ENCODE measurements at regions not wholly inside any gene's neighbourhood (a gene's known extent, or its start where the extent isn't known, plus 50 kb on each side); places are given as distances from the start of the nearest gene placed in this dataset.
A peak's percentile ranks its signal among the peaks of the same experiment; 100 is the strongest.
"Not testable (repeated sequence)": the region's sequence is repeated elsewhere in the genome, so short reads cannot be mapped to it uniquely, and the experiment has no call there.

- DNase-seq, H3K36me3 Mint-ChIP-seq, ATAC-seq, H3K27ac Mint-ChIP-seq, H3K4me3 Mint-ChIP-seq, POLR2A ChIA-PET, H3K4me1 Mint-ChIP-seq: not testable (repeated sequence)
- Mint-ChIP-seq H3K27me3 (peaks cover 3 to 17% (median 4%) of the 10 kb centered on the region in 5 donors), H3K9me3 (peaks cover 0 to 36% (median 12%) of the 10 kb centered on the region in 9 donors)
Measured at GRCh38 chr4:75280461-75280860, 233.7 kb downstream of the RCHY1 start.

DNA sequence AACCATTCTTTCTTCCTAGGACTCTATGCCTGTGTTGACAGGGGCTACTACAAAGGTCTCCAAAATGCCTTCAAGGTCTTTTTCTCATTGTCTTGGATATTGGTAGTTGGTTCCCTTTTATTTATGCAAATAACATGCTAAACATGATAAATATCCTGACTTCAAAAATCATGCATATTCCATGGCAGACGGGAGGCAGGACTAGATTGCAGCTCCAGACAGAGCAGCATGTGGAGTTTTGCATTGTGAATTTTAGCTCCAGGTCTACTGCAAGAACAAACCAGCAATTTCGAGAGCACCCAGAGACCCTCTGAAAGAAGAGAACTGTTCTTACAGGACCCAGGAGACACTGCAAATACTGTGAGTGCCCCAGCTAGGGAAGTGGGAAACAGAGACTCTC lies 254.9 kb downstream of the RCHY1 start:
- peak overlapping the region in 1 of 10 donors; percentile 1 for H3K27ac Mint-ChIP-seq

DNA sequence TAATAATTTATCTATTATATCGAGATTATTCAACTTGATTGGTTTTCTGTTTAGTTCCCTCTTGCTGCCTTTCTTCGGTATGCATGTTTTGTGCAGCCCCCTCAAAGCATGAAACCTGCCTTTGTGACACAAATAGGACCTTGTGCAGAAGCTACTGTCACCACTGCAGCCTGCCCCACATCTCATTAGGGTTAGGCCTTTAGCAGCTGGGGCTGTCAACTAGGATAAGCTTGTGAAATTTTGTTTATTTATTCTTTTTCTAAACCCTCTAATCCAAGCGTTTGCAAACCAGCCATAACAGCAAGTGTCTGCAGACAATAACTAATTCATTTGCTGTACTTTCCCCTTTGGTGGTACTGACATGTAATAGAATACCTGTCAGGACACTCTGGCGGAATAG lies 258.9 kb downstream of the RCHY1 start:
- H3K4me3 Mint-ChIP-seq, result no peak overlapping the region
- POLR2A ChIA-PET, result no interaction called here

More for the DNA sequence above, 254.9 kb downstream of the RCHY1 start:
- no peaks in the 10 kb centered on the region for H3K4me1 Mint-ChIP-seq
- POLR2A ChIA-PET, result no interaction called here
- ATAC-seq (no peak), DNase-seq (no peak)
- peaks cover 0 to 15% (median 5%) of the 10 kb centered on the region in 5 donors for H3K27me3 Mint-ChIP-seq
- no peak overlapping the region for H3K4me3 Mint-ChIP-seq
- H3K36me3 Mint-ChIP-seq, result no peaks in the 10 kb centered on the region
- peaks cover 0 to 7% (median 0%) of the 10 kb centered on the region in 9 donors for H3K9me3 Mint-ChIP-seq

GRCh38 chr4:75254745-75255144 lies 259.5 kb downstream of the RCHY1 start:
- Mint-ChIP-seq H3K4me3 (peak overlapping the region in 1 of 10 donors; percentile 23), H3K27ac (no peak overlapping the region), H3K4me1 (peaks cover 0 to 3% (median 0%) of the 10 kb centered on the region in 4 donors), H3K9me3 (peaks cover 0 to 11% (median 4%) of the 10 kb centered on the region in 9 donors), H3K36me3 (peaks cover 0 to 6% (median 0%) of the 10 kb centered on the region in 3 donors), H3K27me3 (peaks cover 0 to 15% (median 5%) of the 10 kb centered on the region in 5 donors)
- DNase-seq (no peak), ATAC-seq (no peak)
- POLR2A ChIA-PET, result no interaction called here

More for the DNA sequence above, 258.9 kb downstream of the RCHY1 start:
- H3K36me3 Mint-ChIP-seq, result peaks cover 0 to 6% (median 0%) of the 10 kb centered on the region in 3 donors
- no peak overlapping the region for H3K27ac Mint-ChIP-seq
- H3K4me1 Mint-ChIP-seq, result peaks cover 0 to 3% (median 0%) of the 10 kb centered on the region in 4 donors
- DNase-seq (no peak), ATAC-seq (no peak)
- H3K9me3 Mint-ChIP-seq, result peaks cover 0 to 11% (median 4%) of the 10 kb centered on the region in 9 donors
- H3K27me3 Mint-ChIP-seq, result peaks cover 0 to 15% (median 5%) of the 10 kb centered on the region in 5 donors

DNA sequence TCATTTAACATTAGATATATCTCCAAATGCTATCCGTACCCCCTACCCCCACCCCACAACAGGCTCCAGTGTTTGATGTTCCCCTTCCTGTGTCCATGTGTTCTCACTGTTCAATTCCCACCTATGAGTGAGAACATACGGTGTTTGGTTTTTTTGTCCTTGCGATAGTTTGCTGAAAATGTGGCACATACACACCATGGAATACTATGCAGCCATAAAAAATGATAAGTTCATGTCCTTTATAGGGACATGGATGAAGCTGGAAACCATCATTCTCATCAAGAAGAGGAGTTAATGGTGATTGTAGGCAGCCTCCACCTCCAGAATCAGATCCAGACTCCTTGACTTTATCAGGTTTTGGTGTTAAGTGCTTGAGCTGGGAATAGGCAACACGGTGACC lies 261.1 kb downstream of the RCHY1 start:
- H3K4me3 Mint-ChIP-seq, H3K27ac Mint-ChIP-seq, H3K4me1 Mint-ChIP-seq, DNase-seq, ATAC-seq, H3K36me3 Mint-ChIP-seq, POLR2A ChIA-PET: not testable (repeated sequence)
- Mint-ChIP-seq H3K9me3 (peaks cover 0 to 11% (median 4%) of the 10 kb centered on the region in 9 donors), H3K27me3 (peaks cover 0 to 12% (median 2%) of the 10 kb centered on the region in 5 donors)

GRCh38 chr4:75251547-75251946 lies 262.7 kb downstream of the RCHY1 start:
- Mint-ChIP-seq H3K27ac (no peak overlapping the region), H3K4me3 (no peak overlapping the region), H3K27me3 (peaks cover 0 to 4% (median 1%) of the 10 kb centered on the region in 5 donors), H3K36me3 (peaks cover 0 to 6% (median 0%) of the 10 kb centered on the region in 3 donors), H3K9me3 (peaks cover 0 to 11% (median 4%) of the 10 kb centered on the region in 9 donors), H3K4me1 (peaks cover 0 to 3% (median 0%) of the 10 kb centered on the region in 4 donors)
- POLR2A ChIA-PET, result no interaction called here
- ATAC-seq, result no peak
- no peak for DNase-seq

DNA sequence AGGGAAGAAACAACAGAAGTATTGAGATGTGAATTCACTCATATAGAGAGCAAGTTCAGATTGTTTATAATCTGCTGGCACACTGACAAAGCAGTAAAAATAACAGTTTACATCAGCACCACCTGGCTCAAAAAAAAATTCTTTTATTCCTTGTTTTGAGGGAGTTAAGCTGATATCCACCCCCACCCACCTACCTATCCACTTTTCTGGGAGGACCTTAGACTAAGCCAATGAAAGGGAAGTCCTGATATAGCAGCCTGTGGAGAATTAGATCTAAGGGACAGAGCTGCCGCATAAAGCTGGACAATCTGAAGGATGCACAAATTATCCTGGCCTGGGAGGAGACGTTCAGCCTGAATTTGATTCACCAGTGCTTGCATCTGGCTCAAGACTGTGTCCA lies 264.5 kb downstream of the RCHY1 start:
- Mint-ChIP-seq H3K9me3 (peaks cover 0 to 11% (median 4%) of the 10 kb centered on the region in 9 donors), H3K4me1 (peaks cover 0 to 3% (median 0%) of the 10 kb centered on the region in 4 donors), H3K36me3 (peaks cover 0 to 6% (median 0%) of the 10 kb centered on the region in 3 donors), H3K27ac (no peak overlapping the region), H3K4me3 (no peak overlapping the region), H3K27me3 (peaks cover 0 to 4% (median 0%) of the 10 kb centered on the region in 5 donors)
- DNase-seq (no peak), ATAC-seq (no peak)
- POLR2A ChIA-PET, result no interaction called here

GRCh38 chr4:75248770-75249407 lies 265.3 kb downstream of the RCHY1 start:
- POLR2A ChIA-PET, result no interaction called here
- Mint-ChIP-seq H3K27ac (no peak overlapping the region), H3K36me3 (peaks cover 0 to 6% (median 0%) of the 10 kb centered on the region in 3 donors), H3K9me3 (peaks cover 0 to 10% (median 4%) of the 10 kb centered on the region in 9 donors), H3K4me3 (no peak overlapping the region), H3K27me3 (peaks cover 0 to 4% (median 0%) of the 10 kb centered on the region in 5 donors), H3K4me1 (peaks cover 0 to 3% (median 0%) of the 10 kb centered on the region in 4 donors)
- no peak for ATAC-seq
- no peak for DNase-seq

- no peak for DNase-seq
- POLR2A ChIA-PET, result no interaction called here
- Mint-ChIP-seq H3K27ac (no peak overlapping the region), H3K9me3 (peaks cover 0 to 2% (median 0%) of the 10 kb centered on the region in 9 donors), H3K36me3 (no peaks in the 10 kb centered on the region), H3K27me3 (no peaks in the 10 kb centered on the region), H3K4me3 (no peak overlapping the region), H3K4me1 (no peaks in the 10 kb centered on the region)
- no peak for ATAC-seq
Measured at GRCh38 chr4:75244325-75244724, 269.9 kb downstream of the RCHY1 start.

- no peak for DNase-seq
- H3K27ac Mint-ChIP-seq, result no peak overlapping the region
- no peaks in the 10 kb centered on the region for H3K36me3 Mint-ChIP-seq
- POLR2A ChIA-PET, result no interaction called here
- H3K9me3 Mint-ChIP-seq, result peaks cover 0 to 8% (median 3%) of the 10 kb centered on the region in 9 donors
- H3K27me3 Mint-ChIP-seq, result no peaks in the 10 kb centered on the region
- H3K4me3 Mint-ChIP-seq, result no peak overlapping the region
- no peak for ATAC-seq
- no peaks in the 10 kb centered on the region for H3K4me1 Mint-ChIP-seq
Measured at GRCh38 chr4:75243570-75243969, 270.6 kb downstream of the RCHY1 start.

- POLR2A ChIA-PET, result no interaction called here
- DNase-seq (no peak), ATAC-seq (no peak)
- H3K27me3 Mint-ChIP-seq, result peaks cover 0 to 6% (median 0%) of the 10 kb centered on the region in 5 donors
- no peak overlapping the region for H3K27ac Mint-ChIP-seq
- H3K9me3 Mint-ChIP-seq, result peaks cover 0 to 8% (median 3%) of the 10 kb centered on the region in 9 donors
- H3K4me1 Mint-ChIP-seq, result no peaks in the 10 kb centered on the region
- no peak overlapping the region for H3K4me3 Mint-ChIP-seq
- no peaks in the 10 kb centered on the region for H3K36me3 Mint-ChIP-seq
Measured at GRCh38 chr4:75235359-75235951, 278.7 kb downstream of the RCHY1 start.

DNA sequence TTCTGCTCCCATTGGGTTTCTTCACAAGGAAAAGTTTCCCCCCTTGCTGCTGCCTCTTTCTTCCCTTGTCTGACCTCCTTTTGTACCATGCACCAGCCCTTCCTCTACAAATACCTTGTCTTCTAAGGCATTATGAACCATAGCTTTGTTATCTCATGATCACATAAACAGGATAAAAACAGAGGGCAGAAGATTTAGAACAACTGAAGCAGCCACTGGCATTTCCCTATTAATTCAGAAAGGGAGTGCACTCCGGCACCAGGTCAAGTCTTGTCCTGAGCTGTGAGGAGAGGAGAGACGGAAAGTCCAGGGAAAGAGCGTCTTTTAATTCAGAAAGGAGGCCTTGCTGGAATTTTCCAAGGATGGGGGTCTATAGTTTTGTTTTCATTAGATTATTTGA lies 281.7 kb downstream of the RCHY1 start:
- ATAC-seq, result no peak
- H3K27me3 Mint-ChIP-seq, result peaks cover 0 to 6% (median 0%) of the 10 kb centered on the region in 5 donors

DNA sequence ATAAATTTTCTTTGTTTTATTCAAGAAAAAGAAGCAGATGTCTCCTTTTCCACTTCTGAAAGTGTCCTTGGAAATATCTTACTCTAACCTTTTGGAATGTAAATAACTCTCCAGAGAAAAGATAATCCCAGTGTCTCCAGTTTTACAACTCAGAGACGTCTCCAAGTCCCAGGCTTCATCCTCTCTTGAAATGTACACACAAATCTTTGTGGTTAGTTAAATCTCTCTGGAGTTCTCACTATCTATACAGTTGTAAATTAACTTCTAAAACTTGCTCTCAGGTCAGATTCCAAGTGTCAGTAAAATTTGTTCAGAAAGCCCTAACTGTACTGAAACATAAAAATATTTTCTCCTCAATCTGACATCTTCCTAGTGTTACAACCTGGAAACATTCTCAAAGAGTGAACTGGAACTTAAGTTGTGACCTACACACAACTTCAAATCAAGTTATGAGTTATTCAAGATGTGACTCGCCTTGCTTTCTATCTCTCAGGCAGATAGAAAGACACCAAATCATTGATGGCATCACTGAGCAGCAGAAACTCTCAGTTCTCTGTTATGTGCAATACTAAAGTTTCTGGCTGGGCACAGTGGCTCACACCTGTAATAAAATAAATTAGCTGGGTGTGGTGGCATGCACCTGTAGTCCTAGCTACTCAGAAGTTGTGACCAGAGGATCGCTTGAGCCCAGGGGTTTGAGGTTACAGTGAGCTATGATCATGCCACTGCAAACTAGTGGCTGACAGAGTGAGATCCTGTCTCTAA lies 284.2 kb downstream of the RCHY1 start:
- H3K9me3 Mint-ChIP-seq, result peaks cover 2 to 11% (median 3%) of the 10 kb centered on the region in 9 donors
- H3K4me1 Mint-ChIP-seq, result no peaks in the 10 kb centered on the region
- ATAC-seq (no peak), DNase-seq (no peak)
- H3K27me3 Mint-ChIP-seq, result peaks cover 0 to 6% (median 0%) of the 10 kb centered on the region in 5 donors
- H3K27ac Mint-ChIP-seq, result no peak overlapping the region
- POLR2A ChIA-PET, result no interaction called here
- H3K36me3 Mint-ChIP-seq, result no peaks in the 10 kb centered on the region
- H3K4me3 Mint-ChIP-seq, result no peak overlapping the region

More for the DNA sequence above, 281.7 kb downstream of the RCHY1 start:
- H3K9me3 Mint-ChIP-seq, result peaks cover 0 to 2% (median 0%) of the 10 kb centered on the region in 9 donors
- POLR2A ChIA-PET, result no interaction called here
- H3K36me3 Mint-ChIP-seq, result no peaks in the 10 kb centered on the region
- no peak overlapping the region for H3K27ac Mint-ChIP-seq
- no peak overlapping the region for H3K4me3 Mint-ChIP-seq
- no peaks in the 10 kb centered on the region for H3K4me1 Mint-ChIP-seq
- DNase-seq, result no peak

All from naive thymus-derived CD8-positive, alpha-beta T cell (primary cell).